ENCODE measurements at regions not wholly inside any gene's neighbourhood (a gene's known extent, or its start where the extent isn't known, plus 50 kb on each side); places are given as distances from the start of the nearest gene placed in this dataset.

GRCh38 chr4:22187203-22187820 lies 238.7 kb upstream of the KCNIP4 start:
- Histone ChIP-seq H3K9me3 (ENCODE audit: control insufficient read depth, low read length) (no peaks in the 10 kb centered on the region), H3K36me3 (ENCODE audit: control insufficient read depth, insufficient read depth, low read length, severe bottlenecking) (no peaks in the 10 kb centered on the region), H3K4me1 (ENCODE audit: control insufficient read depth, insufficient read depth, low read length) (peaks cover 24% of the 10 kb centered on the region), H3K27me3 (replicated peaks; ENCODE audit: control insufficient read depth, insufficient read depth, low read length) (no peaks in the 10 kb centered on the region), H3K4me3 (ENCODE audit: low read length) (no peak overlapping the region), H3K9ac (ENCODE audit: low read length) (no peak overlapping the region)
- no peak for DNase-seq (ENCODE audit: low read depth)

- no peak for DNase-seq (ENCODE audit: low read depth)
- H3K9ac ChIP-seq (ENCODE audit: low read length), result no peak overlapping the region
- no peaks in the 10 kb centered on the region for H3K9me3 ChIP-seq (ENCODE audit: control insufficient read depth, low read length)
- H3K36me3 ChIP-seq (ENCODE audit: control insufficient read depth, insufficient read depth, low read length, severe bottlenecking), result no peaks in the 10 kb centered on the region
- no peak overlapping the region for H3K4me3 ChIP-seq (ENCODE audit: low read length)
- H3K4me1 ChIP-seq (ENCODE audit: control insufficient read depth, insufficient read depth, low read length), result peaks cover 25% of the 10 kb centered on the region
- no peaks in the 10 kb centered on the region for H3K27me3 ChIP-seq (replicated peaks; ENCODE audit: control insufficient read depth, insufficient read depth, low read length)
These were observed 233.2 kb upstream of the KCNIP4 start for GRCh38 chr4:22181736-22182135.

DNA sequence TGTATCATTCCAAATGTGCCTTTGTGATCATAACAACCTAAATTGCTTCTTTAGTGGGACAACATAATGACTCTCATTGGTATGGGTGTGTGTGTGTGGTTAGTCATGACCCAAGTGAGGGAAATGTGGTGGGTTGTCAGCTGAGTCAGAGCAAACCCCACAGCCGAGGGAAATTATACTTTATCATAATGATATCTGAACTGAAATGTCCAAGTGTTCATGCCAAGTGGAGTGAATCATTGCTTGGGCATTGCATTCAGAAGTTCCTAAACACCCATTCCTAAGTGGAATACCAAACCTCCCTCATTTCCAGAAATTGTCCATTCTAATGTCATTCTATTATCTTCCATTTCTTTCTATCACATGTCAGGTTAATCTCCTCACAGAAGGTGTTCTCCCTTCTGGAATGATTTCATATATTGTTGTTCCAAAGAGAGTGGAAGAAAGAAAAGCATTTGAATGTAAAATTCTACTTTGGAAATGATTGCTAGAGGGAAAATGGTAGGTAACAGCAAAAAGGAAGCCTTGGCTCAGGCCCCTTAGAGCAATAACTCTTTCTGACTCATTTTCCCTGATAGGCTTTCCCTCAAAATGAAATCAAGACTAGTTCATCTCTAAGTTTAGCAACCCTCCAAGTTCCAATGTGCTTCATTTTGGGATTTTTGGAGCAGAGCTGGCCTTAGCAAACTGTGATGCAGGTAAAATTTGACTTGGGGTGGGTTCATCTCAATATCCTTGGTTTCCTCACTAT lies 230.7 kb upstream of the KCNIP4 start:
- H3K36me3 ChIP-seq (ENCODE audit: control insufficient read depth, insufficient read depth, low read length, severe bottlenecking), result no peaks in the 10 kb centered on the region
- H3K9ac ChIP-seq (ENCODE audit: low read length), result no peak overlapping the region
- no peaks in the 10 kb centered on the region for H3K9me3 ChIP-seq (ENCODE audit: control insufficient read depth, low read length)
- H3K27me3 ChIP-seq (replicated peaks; ENCODE audit: control insufficient read depth, insufficient read depth, low read length), result no peaks in the 10 kb centered on the region
- DNase-seq (ENCODE audit: low read depth), result peak; percentile 86
- peak overlapping the region; percentile 44 for H3K4me3 ChIP-seq (ENCODE audit: low read length)
- peaks cover 25% of the 10 kb centered on the region for H3K4me1 ChIP-seq (ENCODE audit: control insufficient read depth, insufficient read depth, low read length)

- DNase-seq (ENCODE audit: low read depth), result no peak
These were observed 226.1 kb upstream of the KCNIP4 start for GRCh38 chr4:22174640-22175039.

GRCh38 chr4:22170353-22170752 lies 221.8 kb upstream of the KCNIP4 start:
- no peaks in the 10 kb centered on the region for H3K27me3 ChIP-seq (replicated peaks; ENCODE audit: control insufficient read depth, insufficient read depth, low read length)
- H3K4me1 ChIP-seq (ENCODE audit: control insufficient read depth, insufficient read depth, low read length), result peaks cover 6% of the 10 kb centered on the region
- H3K36me3 ChIP-seq (ENCODE audit: control insufficient read depth, insufficient read depth, low read length, severe bottlenecking), result no peaks in the 10 kb centered on the region
- H3K9me3 ChIP-seq (ENCODE audit: control insufficient read depth, low read length), result no peaks in the 10 kb centered on the region
- H3K4me3 ChIP-seq (ENCODE audit: low read length), result no peak overlapping the region
- no peak overlapping the region for H3K9ac ChIP-seq (ENCODE audit: low read length)
- peak; percentile 42 for DNase-seq (ENCODE audit: low read depth)

More at GRCh38 chr4:22174640-22175039, 226.1 kb upstream of the KCNIP4 start:
- no peaks in the 10 kb centered on the region for H3K9me3 ChIP-seq (ENCODE audit: control insufficient read depth, low read length)
- H3K27me3 ChIP-seq (replicated peaks; ENCODE audit: control insufficient read depth, insufficient read depth, low read length), result no peaks in the 10 kb centered on the region
- H3K9ac ChIP-seq (ENCODE audit: low read length), result no peak overlapping the region
- peaks cover 16% of the 10 kb centered on the region for H3K4me1 ChIP-seq (ENCODE audit: control insufficient read depth, insufficient read depth, low read length)
- H3K4me3 ChIP-seq (ENCODE audit: low read length), result no peak overlapping the region
- H3K36me3 ChIP-seq (ENCODE audit: control insufficient read depth, insufficient read depth, low read length, severe bottlenecking), result no peaks in the 10 kb centered on the region

DNA sequence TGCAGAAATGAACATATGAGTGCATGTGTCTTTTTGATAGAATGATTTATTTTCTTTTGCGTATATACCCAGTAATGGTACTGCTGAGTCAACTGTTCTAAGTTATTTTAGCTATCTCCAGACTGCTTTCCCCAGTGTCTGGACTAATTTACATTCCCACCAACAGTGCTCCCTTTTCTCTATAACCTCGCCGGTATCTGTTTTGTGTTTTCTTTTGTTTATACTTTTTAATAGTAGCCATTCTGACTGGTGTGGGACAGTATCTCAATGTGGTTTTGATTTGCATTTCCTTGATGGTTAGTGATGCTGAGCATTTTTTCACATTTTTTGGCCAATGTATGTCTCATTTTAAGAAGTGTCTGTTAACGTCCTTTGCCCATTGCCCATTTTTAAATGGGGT lies 218.6 kb upstream of the KCNIP4 start:
- DNase-seq (ENCODE audit: low read depth), result no peak
- Histone ChIP-seq H3K4me1 (ENCODE audit: control insufficient read depth, insufficient read depth, low read length) (peaks cover 6% of the 10 kb centered on the region), H3K9ac (ENCODE audit: low read length) (no peak overlapping the region), H3K9me3 (ENCODE audit: control insufficient read depth, low read length) (no peaks in the 10 kb centered on the region), H3K27me3 (replicated peaks; ENCODE audit: control insufficient read depth, insufficient read depth, low read length) (no peaks in the 10 kb centered on the region), H3K36me3 (ENCODE audit: control insufficient read depth, insufficient read depth, low read length, severe bottlenecking) (no peaks in the 10 kb centered on the region), H3K4me3 (ENCODE audit: low read length) (no peak overlapping the region)

DNA sequence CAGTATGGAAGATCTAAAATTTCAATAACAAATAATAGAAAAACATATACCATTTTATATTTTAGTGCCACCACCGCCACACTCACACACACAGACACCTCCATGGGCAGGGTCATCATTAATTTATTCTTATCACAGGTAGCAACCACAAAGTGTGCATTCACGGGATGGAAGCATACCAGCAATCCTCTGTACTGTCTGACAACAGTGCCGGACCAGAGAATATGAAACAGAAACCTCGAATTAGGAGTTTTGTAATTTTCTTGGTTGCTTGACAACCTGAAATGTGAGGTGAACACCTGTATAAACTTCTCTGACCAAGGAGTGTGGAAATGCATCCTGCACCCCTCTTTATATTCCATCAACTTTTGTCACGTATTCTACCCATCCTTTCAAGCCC lies 213.9 kb upstream of the KCNIP4 start:
- Histone ChIP-seq H3K9me3 (ENCODE audit: control insufficient read depth, low read length) (peaks cover 17% of the 10 kb centered on the region), H3K27me3 (replicated peaks; ENCODE audit: control insufficient read depth, insufficient read depth, low read length) (no peaks in the 10 kb centered on the region), H3K9ac (ENCODE audit: low read length) (no peak overlapping the region), H3K4me3 (ENCODE audit: low read length) (no peak overlapping the region), H3K36me3 (ENCODE audit: control insufficient read depth, insufficient read depth, low read length, severe bottlenecking) (no peaks in the 10 kb centered on the region), H3K4me1 (ENCODE audit: control insufficient read depth, insufficient read depth, low read length) (no peaks in the 10 kb centered on the region)
- DNase-seq (ENCODE audit: low read depth), result no peak

- Histone ChIP-seq H3K4me1 (ENCODE audit: control insufficient read depth, insufficient read depth, low read length) (no peaks in the 10 kb centered on the region), H3K4me3 (ENCODE audit: low read length) (no peak overlapping the region), H3K9ac (ENCODE audit: low read length) (no peak overlapping the region), H3K27me3 (replicated peaks; ENCODE audit: control insufficient read depth, insufficient read depth, low read length) (no peaks in the 10 kb centered on the region), H3K36me3 (ENCODE audit: control insufficient read depth, insufficient read depth, low read length, severe bottlenecking) (no peaks in the 10 kb centered on the region), H3K9me3 (ENCODE audit: control insufficient read depth, low read length) (no peaks in the 10 kb centered on the region)
- no peak for DNase-seq (ENCODE audit: low read depth)
These were observed 182.2 kb upstream of the KCNIP4 start for GRCh38 chr4:22130741-22131140.

GRCh38 chr4:22129454-22130029 lies 181.0 kb upstream of the KCNIP4 start:
- no peak overlapping the region for H3K4me3 ChIP-seq (ENCODE audit: low read length)
- DNase-seq (ENCODE audit: low read depth), result peak; percentile 33
- no peaks in the 10 kb centered on the region for H3K27me3 ChIP-seq (replicated peaks; ENCODE audit: control insufficient read depth, insufficient read depth, low read length)
- no peaks in the 10 kb centered on the region for H3K9me3 ChIP-seq (ENCODE audit: control insufficient read depth, low read length)
- H3K4me1 ChIP-seq (ENCODE audit: control insufficient read depth, insufficient read depth, low read length), result no peaks in the 10 kb centered on the region
- no peaks in the 10 kb centered on the region for H3K36me3 ChIP-seq (ENCODE audit: control insufficient read depth, insufficient read depth, low read length, severe bottlenecking)
- no peak overlapping the region for H3K9ac ChIP-seq (ENCODE audit: low read length)

GRCh38 chr4:22122062-22122461 lies 173.5 kb upstream of the KCNIP4 start:
- no peaks in the 10 kb centered on the region for H3K4me1 ChIP-seq (ENCODE audit: control insufficient read depth, insufficient read depth, low read length)
- H3K4me3 ChIP-seq (ENCODE audit: low read length), result no peak overlapping the region
- H3K9ac ChIP-seq (ENCODE audit: low read length), result no peak overlapping the region
- no peaks in the 10 kb centered on the region for H3K9me3 ChIP-seq (ENCODE audit: control insufficient read depth, low read length)
- no peaks in the 10 kb centered on the region for H3K27me3 ChIP-seq (replicated peaks; ENCODE audit: control insufficient read depth, insufficient read depth, low read length)
- no peak for DNase-seq (ENCODE audit: low read depth)
- no peaks in the 10 kb centered on the region for H3K36me3 ChIP-seq (ENCODE audit: control insufficient read depth, insufficient read depth, low read length, severe bottlenecking)

DNA sequence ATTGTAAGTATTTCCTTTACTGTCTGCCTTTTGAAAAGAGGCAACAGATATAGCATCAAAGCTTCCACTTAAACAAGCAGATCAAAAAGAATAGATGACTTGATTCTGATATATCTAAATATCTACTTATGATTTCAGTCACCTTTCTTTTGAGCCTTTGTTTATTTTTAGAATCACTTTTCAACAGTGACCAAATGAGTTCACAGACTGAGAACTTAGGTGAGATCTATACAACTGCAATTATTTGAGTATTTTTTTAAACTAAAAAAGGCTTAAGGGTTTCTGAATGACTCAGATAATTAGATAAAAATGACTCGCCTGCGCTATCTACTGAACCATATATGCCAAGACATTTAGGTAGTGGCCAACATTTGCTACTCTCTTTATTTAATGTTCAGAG lies 166.7 kb upstream of the KCNIP4 start:
- H3K9me3 ChIP-seq (ENCODE audit: control insufficient read depth, low read length), result no peaks in the 10 kb centered on the region
- H3K36me3 ChIP-seq (ENCODE audit: control insufficient read depth, insufficient read depth, low read length, severe bottlenecking), result no peaks in the 10 kb centered on the region
- no peak overlapping the region for H3K4me3 ChIP-seq (ENCODE audit: low read length)
- peak; percentile 14 for DNase-seq (ENCODE audit: low read depth)
- no peak overlapping the region for H3K9ac ChIP-seq (ENCODE audit: low read length)
- no peaks in the 10 kb centered on the region for H3K27me3 ChIP-seq (replicated peaks; ENCODE audit: control insufficient read depth, insufficient read depth, low read length)
- no peaks in the 10 kb centered on the region for H3K4me1 ChIP-seq (ENCODE audit: control insufficient read depth, insufficient read depth, low read length)

All from adipocyte (in vitro differentiated cells).